Activated CD8-positive, alpha-beta memory T cell treated with anti-CD3 and anti-CD28 coated beads for 36 hours (primary cell): ENCODE measurements at regions not wholly inside any gene's neighbourhood (a gene's known extent, or its start where the extent isn't known, plus 50 kb on each side); places are given as distances from the start of the nearest gene placed in this dataset.

ENCODE experiments used
- CTCF ChIA-PET: fragments of 350-600 bp; sonication (Branson Sonifier 250); formaldehyde crosslinking; loops from one replicate; lab custom pipeline; 2021; ENCODE audit warnings: antibody characterized with exemption; lab: Charles Lee
- POLR2A ChIA-PET: fragments of 350-600 bp; sonication (Branson Sonifier 250); formaldehyde crosslinking; loops from one replicate; lab custom pipeline; 2021; ENCODE audit warnings: antibody characterized with exemption; lab: Charles Lee

- POLR2A ChIA-PET: no interaction called here
- CTCF ChIA-PET: no interaction called here
Observed at GRCh38 chr7:69450456-69450855, 147.8 kb upstream of the AUTS2 start.

DNA sequence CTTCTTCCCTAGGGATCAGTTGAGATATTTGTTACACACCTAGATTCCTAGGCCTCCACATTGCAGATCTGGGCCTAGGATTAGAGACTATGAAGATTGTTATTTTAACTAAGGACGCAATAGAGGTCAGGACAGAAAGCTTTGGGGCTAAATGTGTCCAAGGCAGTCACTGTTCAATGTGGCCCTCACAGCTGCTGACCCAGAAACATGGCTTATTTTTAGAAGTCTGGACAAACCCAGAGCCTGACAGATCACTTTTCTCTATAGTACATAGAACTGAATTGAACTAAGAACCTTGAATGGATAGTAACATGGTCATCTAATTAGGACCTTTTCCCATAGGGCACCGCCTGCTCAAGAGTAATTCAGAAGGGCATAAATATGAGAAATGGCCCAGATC is 146.6 kb upstream of the AUTS2 start:
- CTCF ChIA-PET: no interaction called here
- POLR2A ChIA-PET: no interaction called here

DNA sequence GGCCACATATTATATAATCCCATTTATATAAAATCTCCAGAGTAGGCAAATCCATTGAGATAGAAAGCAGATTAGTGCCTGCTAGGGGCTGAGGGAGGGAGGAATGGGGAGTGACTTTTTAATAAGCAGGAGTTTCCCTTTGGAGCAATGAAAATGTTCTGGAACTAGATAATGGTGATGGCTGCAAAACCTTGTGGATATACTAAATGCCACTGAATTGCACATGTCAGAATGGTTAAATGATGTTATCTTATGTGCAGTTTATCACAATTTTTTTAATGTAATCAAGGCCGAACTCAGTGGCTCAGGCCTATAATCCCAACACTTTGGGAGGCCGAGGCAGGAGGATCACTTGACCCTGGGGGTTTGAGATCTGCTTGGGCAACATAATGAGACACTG is 145.5 kb upstream of the AUTS2 start:
- ChIA-PET CTCF (no interaction called here), POLR2A (no interaction called here)

DNA sequence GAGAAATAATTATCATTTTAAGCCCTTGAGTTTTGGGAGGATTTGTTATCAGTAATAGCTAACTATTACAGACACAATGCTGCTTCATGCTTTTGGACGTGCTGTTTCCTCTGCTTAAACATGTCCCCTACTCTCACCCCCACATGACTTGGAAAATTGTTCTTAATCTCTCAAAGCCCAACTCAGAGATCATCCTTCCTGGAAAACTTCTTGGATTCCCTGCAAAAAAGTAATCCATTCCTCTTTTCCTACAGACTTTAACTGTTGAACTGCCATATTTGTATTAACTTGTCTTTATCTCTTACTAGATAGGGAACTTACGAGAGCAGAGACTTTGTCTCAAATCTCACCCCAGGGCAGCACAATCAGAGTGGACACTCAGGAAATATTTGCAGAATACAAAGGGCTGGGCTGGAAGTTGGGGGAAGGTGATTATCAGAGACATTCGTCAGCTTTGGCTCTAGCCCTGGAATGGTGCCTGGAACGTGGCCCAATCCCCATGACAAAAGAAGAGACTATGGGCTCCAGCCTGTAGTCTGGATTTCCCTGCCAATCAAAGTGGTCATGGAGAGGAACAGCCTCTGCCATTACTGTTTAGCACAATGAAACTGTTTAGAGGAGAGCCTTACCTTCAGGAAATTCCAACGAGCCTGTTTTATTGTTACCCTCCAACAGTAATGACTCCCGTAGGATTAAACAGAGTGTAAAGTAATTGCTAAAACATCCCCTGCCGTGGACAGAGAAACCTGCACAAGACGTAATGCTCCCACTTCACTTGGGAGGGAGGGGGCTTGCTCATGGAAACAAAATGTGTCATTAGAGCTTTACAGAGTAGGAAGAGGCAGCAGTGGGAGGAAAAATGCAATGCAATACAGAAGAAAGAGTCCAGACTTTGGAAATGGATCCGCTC is 140.4 kb upstream of the AUTS2 start:
- ChIA-PET POLR2A (no interaction called here), CTCF (no interaction called here)

DNA sequence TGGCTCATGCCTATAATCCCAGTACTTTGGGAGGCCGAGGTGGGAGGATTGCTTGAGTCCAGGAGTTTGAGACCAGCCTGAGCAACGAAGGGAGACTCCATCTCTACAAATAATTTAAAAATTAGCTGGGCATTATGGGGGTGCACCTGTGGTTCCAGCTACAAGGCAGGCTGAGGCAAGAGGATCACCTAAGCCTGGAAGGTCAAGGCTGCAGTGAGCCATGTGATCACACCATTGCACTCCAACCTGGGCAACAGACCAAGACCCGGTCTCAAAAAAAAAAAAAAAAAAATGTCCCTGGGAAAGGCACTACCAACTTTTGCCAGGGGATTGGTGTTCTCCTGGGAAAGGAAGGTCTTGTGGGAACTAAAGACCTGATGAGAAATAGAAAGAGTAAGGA is 134.2 kb upstream of the AUTS2 start:
- ChIA-PET POLR2A (no interaction called here), CTCF (no interaction called here)

DNA sequence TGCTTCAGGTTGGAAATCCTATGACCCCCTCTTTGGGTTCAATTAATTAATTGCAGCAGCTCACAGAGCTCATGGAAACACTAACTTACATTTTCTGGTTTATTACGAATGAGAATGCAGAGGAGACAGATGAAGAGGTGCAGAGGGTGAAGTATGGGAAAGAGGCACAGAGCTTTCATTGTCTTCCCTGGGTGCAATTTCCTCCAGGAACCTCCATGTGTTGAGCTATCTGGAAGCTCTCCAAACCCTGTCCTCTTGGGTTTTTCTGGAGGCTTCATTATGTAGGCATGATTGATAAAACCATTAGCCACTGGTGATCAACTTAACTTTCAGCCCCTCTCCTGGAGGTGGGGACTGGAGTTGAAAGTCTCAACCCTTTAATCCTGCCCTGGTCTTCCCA is 133.0 kb upstream of the AUTS2 start:
- CTCF ChIA-PET: no interaction called here
- POLR2A ChIA-PET: no interaction called here

- CTCF ChIA-PET: no interaction called here
- POLR2A ChIA-PET: no interaction called here
Observed at GRCh38 chr7:69467826-69468225, 130.4 kb upstream of the AUTS2 start.

GRCh38 chr7:69476416-69476815 is 121.9 kb upstream of the AUTS2 start:
- ChIA-PET CTCF (interaction anchor here (0.9 kb wide), 1 partner anchor 392 kb away, joined by 7 read pairs; no protein-coding TSS in a partner anchor), POLR2A (no interaction called here)

GRCh38 chr7:69482676-69483075 is 115.6 kb upstream of the AUTS2 start:
- POLR2A ChIA-PET: no interaction called here

DNA sequence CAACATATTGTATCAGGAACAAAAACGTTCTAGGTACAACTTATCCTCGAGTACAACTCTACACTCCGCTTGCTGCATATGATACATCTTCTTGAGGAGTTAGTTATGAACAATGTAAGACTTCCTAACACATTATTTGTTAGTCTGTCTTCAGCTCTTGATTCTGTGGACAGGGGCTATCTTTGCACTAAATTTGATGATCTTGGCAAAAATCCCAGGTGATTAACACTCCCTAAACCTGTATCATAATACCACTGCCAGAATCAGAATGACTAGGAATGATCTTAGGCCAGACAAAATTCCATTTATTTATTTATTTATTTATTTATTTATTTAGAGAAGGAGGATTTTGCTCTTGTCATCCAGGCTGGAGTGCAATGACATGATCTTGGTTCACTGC is 108.7 kb upstream of the AUTS2 start:
- ChIA-PET POLR2A (no interaction called here), CTCF (no interaction called here)

More at GRCh38 chr7:69482676-69483075, 115.6 kb upstream of the AUTS2 start:
- CTCF ChIA-PET: no interaction called here

DNA sequence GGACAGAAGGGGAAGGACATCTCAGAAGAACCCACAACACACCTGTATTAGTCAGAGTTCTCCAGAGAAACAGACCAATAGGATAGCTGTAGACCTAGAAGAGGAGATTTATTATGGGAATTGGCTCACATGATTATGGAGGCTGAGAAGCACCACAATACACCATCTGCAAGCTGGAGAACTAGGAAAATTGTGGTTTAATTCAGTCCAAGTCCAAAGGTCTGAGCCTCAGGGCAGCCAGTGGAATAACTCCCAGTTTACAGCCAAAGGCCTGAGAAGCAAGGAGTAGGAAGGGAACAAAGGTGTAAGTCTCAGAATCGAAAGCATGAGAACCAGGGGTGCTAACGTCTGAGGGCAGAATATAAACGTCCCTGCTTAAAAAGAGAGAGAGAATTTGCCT is 99.6 kb upstream of the AUTS2 start:
- ChIA-PET POLR2A (no interaction called here), CTCF (no interaction called here)

DNA sequence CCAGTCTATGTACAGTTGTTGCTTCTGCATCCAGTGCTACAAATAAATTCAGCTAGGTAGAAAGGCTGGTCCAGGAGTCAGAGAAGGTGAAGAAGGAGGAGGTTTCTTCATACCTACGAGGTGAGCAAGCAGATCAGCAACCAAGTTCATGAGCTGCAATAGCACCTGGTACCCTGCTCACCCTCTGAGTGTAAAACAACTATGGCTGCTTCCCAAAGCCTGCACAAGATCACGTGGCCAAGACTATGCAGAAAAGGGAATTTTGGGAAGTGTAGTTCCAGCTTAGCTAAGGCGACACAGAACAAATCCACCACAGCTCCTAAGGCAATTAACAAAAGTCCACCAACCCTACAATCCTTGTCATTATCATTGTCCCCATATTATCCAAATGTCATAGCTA is 95.9 kb upstream of the AUTS2 start:
- ChIA-PET CTCF (no interaction called here), POLR2A (no interaction called here)

- ChIA-PET CTCF (no interaction called here), POLR2A (no interaction called here)
Observed at GRCh38 chr7:69504733-69505420, 93.4 kb upstream of the AUTS2 start.

DNA sequence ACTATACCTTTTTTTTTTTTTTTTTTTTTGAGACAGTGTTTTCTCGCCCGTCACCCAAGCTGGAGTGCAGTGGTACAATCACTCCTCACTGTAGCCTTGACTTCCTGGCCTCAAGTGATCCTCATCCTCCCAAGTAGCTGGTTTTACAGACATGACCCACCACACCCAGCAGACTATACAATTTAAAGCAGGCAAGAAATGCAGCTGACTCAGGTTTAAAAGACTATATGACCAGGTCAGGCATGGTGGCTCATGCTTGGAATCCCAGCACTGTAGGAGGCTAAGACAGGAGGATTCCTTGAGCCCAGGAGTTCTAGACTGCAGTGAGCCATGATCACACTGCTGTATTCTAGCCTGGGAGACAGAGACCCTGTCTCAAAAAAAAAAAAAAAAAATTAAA is 89.5 kb upstream of the AUTS2 start:
- CTCF ChIA-PET: no interaction called here
- POLR2A ChIA-PET: no interaction called here

GRCh38 chr7:69510114-69510513 is 88.2 kb upstream of the AUTS2 start:
- CTCF ChIA-PET: no interaction called here
- POLR2A ChIA-PET: no interaction called here

DNA sequence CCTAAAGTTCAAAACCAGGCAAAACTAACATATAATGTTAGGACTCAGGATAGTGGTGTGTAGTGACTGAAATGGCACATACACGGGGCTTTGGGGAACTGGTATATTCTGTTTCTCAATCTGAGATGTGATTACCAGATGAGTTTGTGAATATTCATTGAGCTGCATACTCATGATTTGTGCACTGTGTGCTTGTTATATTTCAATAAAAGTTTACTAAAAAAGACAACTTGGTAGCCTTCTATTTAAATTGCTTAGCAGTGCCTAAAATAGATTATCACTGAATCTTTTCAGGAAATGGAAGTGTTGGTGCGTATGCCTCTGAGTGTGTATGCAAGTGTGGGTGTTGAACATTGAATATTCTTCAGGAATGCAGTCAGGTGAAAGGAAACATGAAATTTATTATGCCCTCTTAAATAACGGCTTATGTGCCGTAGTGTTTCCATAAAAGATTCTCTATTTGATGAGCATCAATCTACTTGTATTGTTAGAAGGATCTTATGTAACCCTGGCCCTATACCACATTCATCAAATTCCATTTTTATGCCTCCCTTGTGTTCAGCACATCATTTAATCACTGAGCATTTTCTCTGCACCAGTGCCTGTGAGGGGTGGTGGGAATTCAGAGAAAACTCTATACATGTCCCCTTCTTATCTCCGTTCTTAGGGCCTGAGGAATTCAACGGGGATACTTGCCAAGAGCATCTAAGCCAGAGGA is 82.6 kb upstream of the AUTS2 start:
- POLR2A ChIA-PET: no interaction called here
- CTCF ChIA-PET: interaction anchor here (0.7 kb wide), 1 partner anchor 1009 kb away, joined by 3 read pairs; no protein-coding TSS in a partner anchor

GRCh38 chr7:69516238-69516820 is 81.9 kb upstream of the AUTS2 start:
- POLR2A ChIA-PET: no interaction called here
- CTCF ChIA-PET: no interaction called here

GRCh38 chr7:69517985-69518704 is 80.1 kb upstream of the AUTS2 start:
- CTCF ChIA-PET: no interaction called here

DNA sequence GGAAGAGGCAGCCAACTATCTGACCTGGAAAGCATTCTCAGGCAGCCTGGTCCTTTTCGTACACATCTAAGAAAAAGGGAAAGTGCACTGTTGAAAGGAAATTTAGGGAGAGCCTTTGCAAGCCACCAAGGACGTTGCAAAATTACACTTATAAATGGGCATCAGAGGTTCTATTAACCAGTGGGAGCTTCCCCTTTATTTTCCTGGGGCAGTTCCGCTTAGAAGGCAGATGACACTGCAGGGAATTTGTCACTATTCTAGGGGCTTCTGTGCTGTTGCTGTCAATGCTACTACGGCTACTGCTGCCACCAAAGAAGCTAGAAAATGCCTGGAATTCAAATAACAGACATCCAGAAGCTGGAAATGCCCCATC is 79.6 kb upstream of the AUTS2 start:
- ChIA-PET CTCF (no interaction called here), POLR2A (interaction anchor here (0.6 kb wide), 1 partner anchor 881 kb away, joined by 3 read pairs; no protein-coding TSS in a partner anchor)

More at GRCh38 chr7:69517985-69518704, 80.1 kb upstream of the AUTS2 start:
- POLR2A ChIA-PET: no interaction called here
